Fibroblast of lung (primary cell): ENCODE measurements at regions not wholly inside any gene's neighbourhood (a gene's known extent, or its start where the extent isn't known, plus 50 kb on each side); places are given as distances from the start of the nearest gene placed in this dataset.

Experiments
- DNase-seq, 2 donors: peaks; one replicate each; pipeline versions ENCODE4 v3.0.0 to v3.0.0-alpha.2; 2010; ENCODE audit warnings: low read depth in 2 of 2
- H2AFZ ChIP-seq: 2 replicates; pipeline ENCODE4 v1.5.1; 2012; ENCODE audit warnings: low read length, control low read depth, inconsistent platforms
- H3K27ac ChIP-seq: 2 replicates; pipeline ENCODE4 v1.5.1; 2011; ENCODE audit warnings: low read length, control low read depth; ENCODE audit not compliant: insufficient read depth
- H3K27me3 ChIP-seq: 2 replicates; pipeline ENCODE4 v1.5.1; 2011; ENCODE audit warnings: mild to moderate bottlenecking, low read length; ENCODE audit not compliant: control insufficient read depth, insufficient read depth
- H3K36me3 ChIP-seq: 2 replicates; pipeline ENCODE4 v1.5.1; 2011; ENCODE audit warnings: low read length; ENCODE audit not compliant: control insufficient read depth, insufficient read depth
- H3K4me1 ChIP-seq: 2 replicates; pipeline ENCODE4 v1.5.1; 2011; ENCODE audit warnings: low read length; ENCODE audit not compliant: control insufficient read depth, insufficient read depth; ENCODE audit errors: extremely low read depth
- H3K4me2 ChIP-seq: 2 replicates; pipeline ENCODE4 v1.5.1; 2011; ENCODE audit warnings: low read length, control low read depth; ENCODE audit not compliant: insufficient read depth; ENCODE audit errors: extremely low read depth
- H3K4me3 ChIP-seq, 4 experiments: fragments of 200-600 bp in 1 of 4; sonication (generic) in 1 of 4; replicated peaks in 1 of 4; 2 replicates each; pipeline ENCODE4 v1.5.1; 2011 to 2016; ENCODE audit warnings: low read length in 4 of 4, low read depth in 3 of 4, mild to moderate bottlenecking in 3 of 4, control low read depth in 2 of 4, inconsistent platforms in 1 of 4, mixed read lengths in 1 of 4; ENCODE audit not compliant: insufficient read depth in 1 of 4; ENCODE audit errors: control extremely low read depth in 1 of 4
- H3K79me2 ChIP-seq: 2 replicates; pipeline ENCODE4 v1.5.1; 2012; ENCODE audit warnings: mild to moderate bottlenecking, low read length, inconsistent platforms; ENCODE audit not compliant: control insufficient read depth, insufficient read depth
- H3K9ac ChIP-seq: 2 replicates; pipeline ENCODE4 v1.5.1; 2011; ENCODE audit warnings: mild to moderate bottlenecking, low read length, control low read depth; ENCODE audit not compliant: insufficient read depth
- H3K9me3 ChIP-seq: 2 replicates; pipeline ENCODE4 v1.5.1; 2012; ENCODE audit warnings: low read depth, low read length; ENCODE audit not compliant: control insufficient read depth, insufficient read depth
- H4K20me1 ChIP-seq: 2 replicates; pipeline ENCODE4 v1.5.1; 2011; ENCODE audit warnings: low read length; ENCODE audit not compliant: control insufficient read depth, insufficient read depth; ENCODE audit errors: extremely low read depth
- EZH2 ChIP-seq: IDR thresholded peaks from 2 replicates; pipeline ENCODE4 v1.5.1; 2012; ENCODE audit warnings: low read length, control low read depth, mild to moderate bottlenecking; ENCODE audit errors: missing control alignments
- TF ChIP-seq, protein P1 (sequence below), 2 donors: IDR thresholded peaks in 1 of 2; conservative IDR thresholded peaks in 1 of 2; 1 replicate in 1 of 2; 2 replicates in 1 of 2; pipeline ENCODE4 v1.5.1; 2011 to 2012; ENCODE audit warnings: low read length in 2 of 2, control low read depth in 1 of 2, inconsistent platforms in 1 of 2, low read depth in 1 of 2, mild to moderate bottlenecking in 1 of 2

DNA sequence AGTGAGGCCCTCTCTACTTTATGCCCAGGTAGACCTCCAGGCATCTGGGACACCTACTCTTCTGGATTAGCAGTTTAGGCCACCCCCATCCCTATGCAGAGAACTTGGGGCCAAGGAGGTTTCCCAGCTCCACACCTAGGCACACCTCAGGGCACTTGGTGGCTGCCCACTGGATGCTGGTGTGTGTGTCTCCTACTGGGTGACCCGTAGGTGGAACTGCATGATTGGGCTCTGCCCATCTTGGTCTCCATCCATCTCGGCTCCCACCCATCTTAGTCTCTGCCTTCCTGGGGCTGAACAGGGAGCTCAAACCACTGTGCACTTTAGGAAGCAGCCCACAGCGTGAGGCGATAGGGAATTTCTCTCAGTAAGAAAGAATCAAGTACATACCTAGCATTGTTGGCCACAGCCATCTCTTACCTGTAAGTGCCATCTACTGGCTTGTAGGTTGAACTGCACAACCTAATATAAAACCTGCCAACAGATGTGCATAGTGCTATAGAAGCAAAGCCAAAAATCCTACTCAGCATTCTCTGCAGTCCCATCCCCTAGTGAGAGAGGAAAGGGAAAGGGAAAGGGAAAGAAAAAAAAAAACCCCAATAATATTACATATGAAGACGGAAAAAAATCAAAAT lies 61.6 kb upstream of the PTPN5 start:
- DNase-seq = peak; percentile 23 to 32

DNA sequence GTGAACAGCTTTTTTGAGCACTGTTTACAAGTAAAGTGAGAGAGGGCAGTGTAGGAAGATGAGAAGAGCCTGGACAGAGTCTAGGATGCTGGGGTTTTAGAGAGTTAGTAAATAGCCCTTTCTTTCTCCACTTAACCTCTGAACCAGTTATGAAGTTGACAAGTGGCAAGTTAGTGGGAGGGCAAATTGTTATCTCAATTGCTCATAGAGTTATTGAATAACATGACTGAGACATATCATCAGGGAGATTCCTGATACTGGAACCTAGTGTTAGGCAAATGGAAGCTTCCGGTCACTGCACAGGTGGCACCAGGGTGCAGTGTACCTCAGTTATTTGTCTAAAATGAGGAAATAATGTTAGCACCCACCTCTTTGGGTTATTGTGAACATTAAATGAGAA lies 57.8 kb upstream of the PTPN5 start:
- TF ChIP-seq, protein P1, sequence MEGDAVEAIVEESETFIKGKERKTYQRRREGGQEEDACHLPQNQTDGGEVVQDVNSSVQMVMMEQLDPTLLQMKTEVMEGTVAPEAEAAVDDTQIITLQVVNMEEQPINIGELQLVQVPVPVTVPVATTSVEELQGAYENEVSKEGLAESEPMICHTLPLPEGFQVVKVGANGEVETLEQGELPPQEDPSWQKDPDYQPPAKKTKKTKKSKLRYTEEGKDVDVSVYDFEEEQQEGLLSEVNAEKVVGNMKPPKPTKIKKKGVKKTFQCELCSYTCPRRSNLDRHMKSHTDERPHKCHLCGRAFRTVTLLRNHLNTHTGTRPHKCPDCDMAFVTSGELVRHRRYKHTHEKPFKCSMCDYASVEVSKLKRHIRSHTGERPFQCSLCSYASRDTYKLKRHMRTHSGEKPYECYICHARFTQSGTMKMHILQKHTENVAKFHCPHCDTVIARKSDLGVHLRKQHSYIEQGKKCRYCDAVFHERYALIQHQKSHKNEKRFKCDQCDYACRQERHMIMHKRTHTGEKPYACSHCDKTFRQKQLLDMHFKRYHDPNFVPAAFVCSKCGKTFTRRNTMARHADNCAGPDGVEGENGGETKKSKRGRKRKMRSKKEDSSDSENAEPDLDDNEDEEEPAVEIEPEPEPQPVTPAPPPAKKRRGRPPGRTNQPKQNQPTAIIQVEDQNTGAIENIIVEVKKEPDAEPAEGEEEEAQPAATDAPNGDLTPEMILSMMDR (conservative IDR thresholded peaks at IDR 0.05 in 1 of 2, IDR thresholded peaks at IDR 0.05 in 1 of 2; ENCODE audit: low read depth in 1 of 2, low read length in 2 of 2) = no peak
- no peak for TF ChIP-seq EZH2
- H2AFZ ChIP-seq = no peak overlapping the region

More for the DNA sequence above, 61.6 kb upstream of the PTPN5 start:
- H3K9ac ChIP-seq = no peak overlapping the region
- no peaks in the 10 kb centered on the region for H3K9me3 ChIP-seq
- no peak for TF ChIP-seq EZH2
- TF ChIP-seq, protein P1 (conservative IDR thresholded peaks at IDR 0.05 in 1 of 2, IDR thresholded peaks at IDR 0.05 in 1 of 2; ENCODE audit: low read depth in 1 of 2, low read length in 2 of 2) = peak; percentile 19 to 45
- no peaks in the 10 kb centered on the region for H4K20me1 ChIP-seq
- H3K4me2 ChIP-seq = no peak overlapping the region
- no peaks in the 10 kb centered on the region for H3K36me3 ChIP-seq
- no peak overlapping the region for H2AFZ ChIP-seq
- H3K4me3 ChIP-seq = no peak overlapping the region
- H3K27ac ChIP-seq = no peak overlapping the region
- no peaks in the 10 kb centered on the region for H3K4me1 ChIP-seq
- no peaks in the 10 kb centered on the region for H3K27me3 ChIP-seq
- no peaks in the 10 kb centered on the region for H3K79me2 ChIP-seq

DNA sequence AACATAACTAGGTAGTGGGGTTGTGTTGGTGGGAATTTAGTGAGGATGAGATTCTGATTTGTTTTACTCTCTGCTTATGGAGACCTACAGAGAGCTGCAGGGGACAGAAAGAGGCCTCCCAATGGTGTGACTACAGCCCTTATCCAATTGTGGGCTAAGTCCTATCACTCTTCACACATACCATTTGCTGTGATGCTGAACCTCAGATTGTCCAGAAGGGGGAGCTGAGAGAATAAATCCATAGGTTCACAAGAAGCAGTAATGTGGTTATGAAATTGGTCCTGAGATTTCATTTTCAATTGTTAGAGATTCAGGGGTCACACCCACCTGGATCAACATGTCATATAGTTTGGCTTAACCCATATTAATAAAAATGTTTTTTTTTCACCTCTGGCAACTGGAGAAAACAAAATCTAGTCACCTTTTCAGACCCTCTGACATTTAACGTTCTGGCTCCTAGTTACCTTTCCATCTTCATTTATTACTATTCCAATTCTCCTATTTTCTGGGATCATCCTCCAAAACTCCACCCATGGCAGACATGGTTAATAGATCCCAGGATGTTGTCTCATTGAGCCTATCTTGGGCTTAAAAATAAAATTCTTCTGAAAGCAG lies 53.3 kb upstream of the PTPN5 start:
- Histone ChIP-seq H3K4me3 (no peak overlapping the region), H3K4me2 (no peak overlapping the region), H2AFZ (no peak overlapping the region), H3K27me3 (no peaks in the 10 kb centered on the region), H3K79me2 (no peaks in the 10 kb centered on the region), H3K9ac (no peak overlapping the region), H4K20me1 (no peaks in the 10 kb centered on the region), H3K4me1 (no peaks in the 10 kb centered on the region), H3K27ac (no peak overlapping the region), H3K9me3 (no peaks in the 10 kb centered on the region), H3K36me3 (no peaks in the 10 kb centered on the region)
- DNase-seq = peak; percentile 30
- TF ChIP-seq, protein P1 (conservative IDR thresholded peaks at IDR 0.05 in 1 of 2, IDR thresholded peaks at IDR 0.05 in 1 of 2; ENCODE audit: low read depth in 1 of 2, low read length in 2 of 2) = peak; percentile 51 to 76
- TF ChIP-seq EZH2 = no peak

More for the DNA sequence above, 57.8 kb upstream of the PTPN5 start:
- no peak for DNase-seq
- Histone ChIP-seq H3K4me1 (no peaks in the 10 kb centered on the region), H3K27me3 (no peaks in the 10 kb centered on the region), H4K20me1 (no peaks in the 10 kb centered on the region), H3K9me3 (no peaks in the 10 kb centered on the region), H3K4me3 (no peak overlapping the region), H3K79me2 (no peaks in the 10 kb centered on the region), H3K9ac (no peak overlapping the region), H3K36me3 (no peaks in the 10 kb centered on the region), H3K4me2 (no peak overlapping the region), H3K27ac (no peak overlapping the region)
